Type B pancreatic cell (in vitro differentiated cells): ENCODE measurements at regions not wholly inside any gene's neighbourhood (a gene's known extent, or its start where the extent isn't known, plus 50 kb on each side); places are given as distances from the start of the nearest gene placed in this dataset.
"Not testable (repeated sequence)": the region's sequence is repeated elsewhere in the genome, so short reads cannot be mapped to it uniquely, and the experiment has no call there.

ENCODE experiments used
- DNase-seq: peaks from one replicate; pipeline ENCODE4 v3.0.0; 2021; ENCODE audit warnings: mixed read lengths; ENCODE audit not compliant: unreplicated experiment; ENCODE audit errors: extremely low spot score
- H3K27ac Mint-ChIP-seq: 2 replicates; pipeline ENCODE4 v1.8.0; 2021; ENCODE audit warnings: mild to moderate bottlenecking, mixed read lengths
- H3K27me3 Mint-ChIP-seq: 2 replicates; pipeline ENCODE4 v1.8.0; 2021; ENCODE audit warnings: mixed read lengths
- H3K36me3 Mint-ChIP-seq: 2 replicates; pipeline ENCODE4 v1.8.0; 2021; ENCODE audit warnings: mixed read lengths
- H3K4me1 Mint-ChIP-seq: one replicate; pipeline ENCODE4 v1.8.0; 2021; ENCODE audit warnings: mixed read lengths; ENCODE audit not compliant: unreplicated experiment
- H3K4me3 Mint-ChIP-seq: 2 replicates; pipeline ENCODE4 v1.8.0; 2021; ENCODE audit warnings: mild to moderate bottlenecking, mixed read lengths
- H3K9me3 Mint-ChIP-seq: 2 replicates; pipeline ENCODE4 v1.8.0; 2021; ENCODE audit warnings: mixed read lengths
- TF ChIP-seq, protein P1 (sequence below): fragments of 200-600 bp; sonication (generic); conservative IDR thresholded peaks from 2 replicates; pipeline ENCODE4 v1.5.0; 2021; ENCODE audit warnings: antibody characterized with exemption, mild to moderate bottlenecking

DNA sequence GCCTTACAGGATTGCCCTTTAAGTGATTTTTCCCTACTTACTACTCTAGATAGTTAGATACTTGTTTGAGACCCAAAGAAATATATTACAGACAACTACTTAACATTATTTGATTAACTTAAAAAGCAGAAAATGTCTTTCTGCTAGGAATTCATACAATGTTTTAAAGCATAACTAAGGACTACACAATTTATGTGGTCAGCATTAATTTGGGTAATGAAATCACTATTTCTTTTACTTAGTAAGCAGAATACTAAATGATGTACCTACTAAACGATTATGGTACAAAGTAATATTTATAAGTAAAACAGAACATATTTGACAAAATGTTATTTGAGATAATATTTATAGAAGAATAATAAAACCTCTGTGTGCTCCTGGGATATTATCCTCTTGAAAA, 371.9 kb upstream of the ARRDC3 start:
- TF ChIP-seq, protein P1, sequence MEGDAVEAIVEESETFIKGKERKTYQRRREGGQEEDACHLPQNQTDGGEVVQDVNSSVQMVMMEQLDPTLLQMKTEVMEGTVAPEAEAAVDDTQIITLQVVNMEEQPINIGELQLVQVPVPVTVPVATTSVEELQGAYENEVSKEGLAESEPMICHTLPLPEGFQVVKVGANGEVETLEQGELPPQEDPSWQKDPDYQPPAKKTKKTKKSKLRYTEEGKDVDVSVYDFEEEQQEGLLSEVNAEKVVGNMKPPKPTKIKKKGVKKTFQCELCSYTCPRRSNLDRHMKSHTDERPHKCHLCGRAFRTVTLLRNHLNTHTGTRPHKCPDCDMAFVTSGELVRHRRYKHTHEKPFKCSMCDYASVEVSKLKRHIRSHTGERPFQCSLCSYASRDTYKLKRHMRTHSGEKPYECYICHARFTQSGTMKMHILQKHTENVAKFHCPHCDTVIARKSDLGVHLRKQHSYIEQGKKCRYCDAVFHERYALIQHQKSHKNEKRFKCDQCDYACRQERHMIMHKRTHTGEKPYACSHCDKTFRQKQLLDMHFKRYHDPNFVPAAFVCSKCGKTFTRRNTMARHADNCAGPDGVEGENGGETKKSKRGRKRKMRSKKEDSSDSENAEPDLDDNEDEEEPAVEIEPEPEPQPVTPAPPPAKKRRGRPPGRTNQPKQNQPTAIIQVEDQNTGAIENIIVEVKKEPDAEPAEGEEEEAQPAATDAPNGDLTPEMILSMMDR: no peak
- DNase-seq: no peak
- no peaks in the 10 kb centered on the region for H3K27me3 Mint-ChIP-seq
- H3K4me3 Mint-ChIP-seq: no peak overlapping the region
- H3K36me3 Mint-ChIP-seq: no peaks in the 10 kb centered on the region
- no peaks in the 10 kb centered on the region for H3K4me1 Mint-ChIP-seq
- H3K9me3 Mint-ChIP-seq: peaks cover 5% of the 10 kb centered on the region
- H3K27ac Mint-ChIP-seq: no peak overlapping the region

DNA sequence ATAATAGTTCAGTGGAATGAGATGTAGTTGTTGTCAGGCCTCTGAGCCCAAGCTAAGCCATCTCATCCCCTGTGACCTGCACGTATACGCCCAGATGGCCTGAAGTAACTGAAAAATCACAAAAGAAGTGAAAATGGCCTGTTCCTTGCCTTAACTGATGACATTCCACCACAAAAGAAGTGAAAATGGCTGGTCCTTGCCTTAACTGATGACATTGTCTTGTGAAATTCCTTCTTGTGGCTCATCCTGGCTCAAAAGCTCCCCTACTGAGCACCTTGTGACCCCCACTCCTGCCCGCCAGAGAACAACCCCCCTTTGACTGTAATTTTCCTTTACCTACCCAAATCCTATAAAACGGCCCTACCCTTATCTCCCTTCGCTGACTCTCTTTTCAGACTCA, 361.4 kb upstream of the ARRDC3 start:
- DNase-seq, H3K9me3 Mint-ChIP-seq, H3K27ac Mint-ChIP-seq, H3K27me3 Mint-ChIP-seq, H3K4me1 Mint-ChIP-seq, H3K4me3 Mint-ChIP-seq, H3K36me3 Mint-ChIP-seq: not testable (repeated sequence)

DNA sequence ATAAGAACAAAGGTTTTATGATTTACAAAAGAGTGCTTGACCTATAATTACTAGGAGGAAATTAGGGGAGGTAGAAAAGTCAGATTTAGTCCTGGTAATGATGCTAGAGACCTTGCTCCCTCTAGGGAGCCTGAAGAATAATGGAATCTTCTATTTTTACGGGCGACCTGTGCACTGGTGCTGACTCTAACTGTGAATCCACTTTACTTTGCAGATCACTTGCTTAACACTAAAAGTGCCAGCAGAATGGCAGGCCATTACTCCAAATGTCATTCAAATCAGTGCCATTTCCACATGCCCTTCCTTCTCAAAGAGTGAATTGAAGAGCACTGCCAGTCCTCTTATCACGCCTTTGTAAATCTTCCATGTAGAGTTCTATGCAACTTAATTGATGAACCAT, 359.4 kb upstream of the ARRDC3 start:
- Mint-ChIP-seq H3K4me1 (peaks cover 9% of the 10 kb centered on the region), H3K9me3 (no peaks in the 10 kb centered on the region), H3K4me3 (no peak overlapping the region), H3K36me3 (no peaks in the 10 kb centered on the region), H3K27me3 (no peaks in the 10 kb centered on the region), H3K27ac (no peak overlapping the region)
- TF ChIP-seq, protein P1: no peak
- DNase-seq: no peak

DNA sequence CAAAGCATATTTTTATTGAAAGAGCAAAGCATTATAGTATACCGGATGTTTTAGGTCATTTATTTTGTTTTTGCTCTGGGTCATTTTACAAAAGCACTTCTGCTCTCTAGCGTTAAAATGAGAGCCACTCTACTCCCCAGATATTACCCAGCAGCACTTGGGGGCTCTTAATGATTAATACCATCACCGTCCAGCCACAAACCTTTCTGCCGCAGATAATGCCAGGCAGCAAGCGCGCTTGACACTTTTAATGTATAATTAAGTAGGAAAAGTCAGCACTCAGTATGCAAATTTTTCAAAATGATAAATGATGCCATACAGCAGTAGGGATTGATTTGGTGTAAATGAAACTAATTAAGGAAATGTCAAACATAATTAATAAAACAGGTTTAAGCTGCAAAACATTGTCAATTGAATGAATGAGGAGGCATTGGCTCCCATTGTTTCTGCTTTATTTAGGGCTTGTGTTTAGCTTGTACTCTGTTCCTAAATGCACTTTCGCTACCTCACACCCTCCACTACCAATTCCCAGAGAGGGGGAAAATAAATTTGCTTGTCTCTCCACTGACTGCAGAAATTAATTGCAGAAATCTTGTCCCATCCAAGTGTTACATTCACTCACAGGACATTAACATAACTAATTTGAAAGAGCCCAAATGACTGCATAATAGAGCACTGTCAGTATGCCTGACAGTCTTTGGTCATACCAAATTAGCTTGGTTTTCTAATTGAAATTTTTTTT, 358.8 kb upstream of the ARRDC3 start:
- TF ChIP-seq, protein P1: no peak
- H3K9me3 Mint-ChIP-seq: no peaks in the 10 kb centered on the region
- no peak overlapping the region for H3K27ac Mint-ChIP-seq
- no peak overlapping the region for H3K4me3 Mint-ChIP-seq
- no peaks in the 10 kb centered on the region for H3K27me3 Mint-ChIP-seq
- peaks cover 9% of the 10 kb centered on the region for H3K4me1 Mint-ChIP-seq
- no peak for DNase-seq
- no peaks in the 10 kb centered on the region for H3K36me3 Mint-ChIP-seq

DNA sequence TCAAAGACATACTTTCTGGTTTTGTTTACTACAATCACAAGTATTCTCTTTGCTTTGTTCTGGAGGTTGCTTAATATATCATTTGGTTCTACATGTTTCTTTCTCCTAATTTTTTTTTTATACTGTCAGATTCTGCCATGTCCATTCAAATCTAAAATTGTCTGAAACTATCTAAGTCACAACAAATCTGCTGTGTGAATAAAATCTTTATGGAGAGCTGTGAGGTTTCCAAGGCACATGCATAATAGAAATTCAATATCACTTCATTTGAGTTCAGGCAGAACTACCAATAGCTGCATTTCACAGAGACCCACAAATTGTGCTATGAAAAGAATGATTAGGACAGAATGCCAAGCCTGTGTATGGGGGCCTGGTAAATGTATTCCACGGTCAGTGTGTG, 346.9 kb upstream of the ARRDC3 start:
- H3K4me3 Mint-ChIP-seq: no peak overlapping the region
- no peak for DNase-seq
- no peaks in the 10 kb centered on the region for H3K4me1 Mint-ChIP-seq
- H3K36me3 Mint-ChIP-seq: no peaks in the 10 kb centered on the region
- no peaks in the 10 kb centered on the region for H3K9me3 Mint-ChIP-seq
- no peaks in the 10 kb centered on the region for H3K27me3 Mint-ChIP-seq
- TF ChIP-seq, protein P1: no peak
- no peak overlapping the region for H3K27ac Mint-ChIP-seq

DNA sequence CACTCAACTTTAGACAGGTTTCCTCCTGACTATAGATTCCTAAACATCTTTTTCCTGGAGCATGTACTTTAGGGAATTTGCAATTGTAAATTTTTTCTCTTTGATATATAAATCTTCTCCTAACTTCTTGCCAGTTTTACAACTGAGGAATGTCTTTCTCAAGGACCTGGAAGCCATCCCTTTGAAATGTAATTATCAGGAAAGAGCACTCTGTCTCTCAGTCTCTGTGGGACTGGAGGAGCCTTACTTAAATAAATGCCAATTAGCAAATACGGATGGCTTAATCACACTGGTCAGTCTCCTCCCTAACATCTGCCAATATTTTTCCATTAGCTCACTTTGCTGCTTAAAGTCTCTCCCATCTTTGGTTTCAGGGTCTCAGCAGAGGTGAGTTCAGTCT, 344.3 kb upstream of the ARRDC3 start:
- H3K4me3 Mint-ChIP-seq: no peak overlapping the region

More for the DNA sequence above, 344.3 kb upstream of the ARRDC3 start:
- TF ChIP-seq, protein P1: no peak
- H3K27ac Mint-ChIP-seq: no peak overlapping the region
- no peaks in the 10 kb centered on the region for H3K36me3 Mint-ChIP-seq
- H3K27me3 Mint-ChIP-seq: no peaks in the 10 kb centered on the region
- no peaks in the 10 kb centered on the region for H3K4me1 Mint-ChIP-seq
- no peak for DNase-seq
- H3K9me3 Mint-ChIP-seq: no peaks in the 10 kb centered on the region
